ENCODE measurements at regions not wholly inside any gene's neighbourhood (a gene's known extent, or its start where the extent isn't known, plus 50 kb on each side); places are given as distances from the start of the nearest gene placed in this dataset.
"Not testable (repeated sequence)": the region's sequence is repeated elsewhere in the genome, so short reads cannot be mapped to it uniquely, and the experiment has no call there.

GRCh38 chrX:18075603-18076002 lies 145.1 kb downstream of the BEND2 start:
- no peaks in the 10 kb centered on the region for H3K27me3 ChIP-seq (ENCODE audit: control insufficient read depth, insufficient read depth, low read length)
- no peak for TF ChIP-seq CTCF (IDR thresholded peaks at IDR 0.05; ENCODE audit: insufficient read depth, low read depth, low read length)
- H3K36me3 ChIP-seq (ENCODE audit: control insufficient read depth, insufficient read depth, low read length), result no peaks in the 10 kb centered on the region
- no peak for DNase-seq (ENCODE audit: low read depth)
- H3K4me3 ChIP-seq (ENCODE audit: low read depth, low read length), result no peak overlapping the region
- CTCF ChIA-PET, result no interaction called here
- POLR2A ChIA-PET, result no interaction called here

GRCh38 chrX:18068045-18068444 lies 152.6 kb downstream of the BEND2 start:
- POLR2A ChIA-PET; H3K4me3 ChIP-seq (ENCODE audit: low read depth, low read length); DNase-seq (ENCODE audit: low read depth); H3K27me3 ChIP-seq (ENCODE audit: control insufficient read depth, insufficient read depth, low read length); CTCF ChIA-PET; H3K36me3 ChIP-seq (ENCODE audit: control insufficient read depth, insufficient read depth, low read length): not testable (repeated sequence)

- DNase-seq (ENCODE audit: low read depth), result no peak
- CTCF ChIA-PET, result no interaction called here
- Histone ChIP-seq H3K27me3 (ENCODE audit: control insufficient read depth, insufficient read depth, low read length) (no peaks in the 10 kb centered on the region), H3K4me3 (ENCODE audit: low read depth, low read length) (no peak overlapping the region), H3K36me3 (ENCODE audit: control insufficient read depth, insufficient read depth, low read length) (no peaks in the 10 kb centered on the region)
- POLR2A ChIA-PET, result no interaction called here
- TF ChIP-seq CTCF (IDR thresholded peaks at IDR 0.05; ENCODE audit: insufficient read depth, low read depth, low read length), result no peak
These were observed 154.7 kb downstream of the BEND2 start for GRCh38 chrX:18065956-18066355.

- DNase-seq (ENCODE audit: low read depth), result no peak
- H3K27me3 ChIP-seq (ENCODE audit: control insufficient read depth, insufficient read depth, low read length), result no peaks in the 10 kb centered on the region
- H3K4me3 ChIP-seq (ENCODE audit: low read depth, low read length), result no peak overlapping the region
- ChIA-PET CTCF (no interaction called here), POLR2A (no interaction called here)
- no peak for TF ChIP-seq CTCF (IDR thresholded peaks at IDR 0.05; ENCODE audit: insufficient read depth, low read depth, low read length)
- H3K36me3 ChIP-seq (ENCODE audit: control insufficient read depth, insufficient read depth, low read length), result no peaks in the 10 kb centered on the region
These were observed 169.0 kb downstream of the BEND2 start for GRCh38 chrX:18051690-18052089.

- ChIA-PET POLR2A (no interaction called here), CTCF (no interaction called here)
- Histone ChIP-seq H3K27me3 (ENCODE audit: control insufficient read depth, insufficient read depth, low read length) (no peaks in the 10 kb centered on the region), H3K4me3 (ENCODE audit: low read depth, low read length) (no peak overlapping the region), H3K36me3 (ENCODE audit: control insufficient read depth, insufficient read depth, low read length) (no peaks in the 10 kb centered on the region)
- DNase-seq (ENCODE audit: low read depth), result no peak
- TF ChIP-seq CTCF (IDR thresholded peaks at IDR 0.05; ENCODE audit: insufficient read depth, low read depth, low read length), result no peak
These were observed 173.2 kb downstream of the BEND2 start for GRCh38 chrX:18047491-18047890.

GRCh38 chrX:18045436-18045835 lies 175.2 kb downstream of the BEND2 start:
- CTCF ChIA-PET, result interaction anchor here (0.6 kb wide), 1 partner anchor 9 kb away, joined by 3 read pairs; no protein-coding TSS in a partner anchor
- POLR2A ChIA-PET, result no interaction called here
- Histone ChIP-seq H3K36me3 (ENCODE audit: control insufficient read depth, insufficient read depth, low read length) (no peaks in the 10 kb centered on the region), H3K27me3 (ENCODE audit: control insufficient read depth, insufficient read depth, low read length) (no peaks in the 10 kb centered on the region), H3K4me3 (ENCODE audit: low read depth, low read length) (no peak overlapping the region)
- TF ChIP-seq CTCF (IDR thresholded peaks at IDR 0.05; ENCODE audit: insufficient read depth, low read depth, low read length), result no peak
- no peak for DNase-seq (ENCODE audit: low read depth)
